HepG2 (cell line): ENCODE measurements at regions not wholly inside any gene's neighbourhood (a gene's known extent, or its start where the extent isn't known, plus 50 kb on each side); places are given as distances from the start of the nearest gene placed in this dataset.
A peak's percentile ranks its signal among the peaks of the same experiment; 100 is the strongest.
"Not testable (repeated sequence)": the region's sequence is repeated elsewhere in the genome, so short reads cannot be mapped to it uniquely, and the experiment has no call there.

Experiments used
- ATAC-seq: fragments of 200-7000 bp; cut with Tn5 transposase; 3 replicates; pipeline ENCODE4 v1.9.1; 2020; ENCODE audit warnings: mild to moderate bottlenecking, moderate library complexity
- BruUV-seq: library from RNA; stranded (reverse); fragments of 400-500 nt; replicated peaks from 2 replicates; lab custom pipeline; 2021; lab: Mats Ljungman, UMichigan
- CTCF ChIA-PET: fragments of 300-600 bp; formaldehyde crosslinking; extraction: SDS; loops from one replicate; lab custom pipeline; 2021; ENCODE audit warnings: low total read pairs, inconsistent platforms, low intra/inter-chr PET ratio; lab: Yijun Ruan, JAX
- POLR2A ChIA-PET: fragments of 350-600 bp; sonication (Branson Sonifier 250); formaldehyde crosslinking; loops from one replicate; lab custom pipeline; 2020; ENCODE audit warnings: antibody characterized with exemption, inconsistent platforms; lab: Yijun Ruan, JAX
- DNase-seq: peaks from one replicate; pipeline ENCODE4 v3.0.0-alpha.2; 2015; ENCODE audit warnings: low spot score
- FAIRE-seq: peaks from 3 replicates; lab custom pipeline; 2011; peaks lifted over from hg19 to GRCh38; lab: Jason Lieb, UNC
- H2AFZ ChIP-seq: one replicate; pipeline ENCODE4 v1.6.1; 2011; ENCODE audit warnings: low read length, inconsistent platforms
- H3K27ac ChIP-seq: fragments of 300-600 bp; 3 replicates; pipeline ENCODE4 v1.8.0; 2011; ENCODE audit warnings: mixed run types, mild to moderate bottlenecking, mixed read lengths, low read length, inconsistent platforms; ENCODE audit not compliant: insufficient read depth; ENCODE audit errors: extremely low read length
- H3K27me3 ChIP-seq, 2 experiments: fragments of 200-600 bp in 1 of 2; 2 replicates in 1 of 2; 3 replicates in 1 of 2; pipeline versions ENCODE4 v1.6.0 to v1.8.0; 2011; ENCODE audit warnings: low read length in 2 of 2, mild to moderate bottlenecking in 2 of 2, moderate library complexity in 2 of 2, inconsistent platforms in 1 of 2; ENCODE audit not compliant: insufficient read depth in 2 of 2, control insufficient read depth in 1 of 2
- H3K36me3 ChIP-seq, 2 experiments: fragments of 200-600 bp in 1 of 2; replicated peaks in 1 of 2; 2 replicates in 1 of 2; 3 replicates in 1 of 2; pipeline versions ENCODE4 v1.5.1 to v1.8.0; 2011; ENCODE audit warnings: low read length in 2 of 2, inconsistent platforms in 1 of 2; ENCODE audit not compliant: insufficient read depth in 2 of 2, control insufficient read depth in 1 of 2
- H3K4me1 ChIP-seq: 2 replicates; pipeline ENCODE4 v1.5.1; 2012; ENCODE audit warnings: low read length, inconsistent platforms; ENCODE audit not compliant: insufficient read depth
- H3K4me2 ChIP-seq: 2 replicates; pipeline ENCODE4 v1.6.0; 2011; ENCODE audit warnings: low read depth, low read length, inconsistent platforms
- H3K4me3 ChIP-seq, 3 experiments: fragments of 200-600 bp in 1 of 3; sonication (generic), shearing (Covaris generic) in 1 of 3; replicated peaks in 1 of 3; 2 replicates each; pipeline ENCODE4 v1.5.1; 2011 to 2016; ENCODE audit warnings: low read length in 3 of 3, inconsistent platforms in 2 of 3, low read depth in 2 of 3, mild to moderate bottlenecking in 2 of 3, control low read depth in 1 of 3, mixed read lengths in 1 of 3; ENCODE audit not compliant: insufficient read depth in 1 of 3
- H3K79me2 ChIP-seq: one replicate; pipeline ENCODE4 v1.6.1; 2011; ENCODE audit warnings: low read length, inconsistent platforms; ENCODE audit not compliant: insufficient read depth
- H3K9ac ChIP-seq: 2 replicates; pipeline ENCODE4 v1.6.0; 2011; ENCODE audit warnings: mild to moderate bottlenecking, low read depth, low read length, inconsistent platforms; ENCODE audit not compliant: insufficient read depth
- H3K9me3 ChIP-seq: 2 replicates; pipeline ENCODE4 v1.5.1; 2012; ENCODE audit warnings: mild to moderate bottlenecking, low read length
- H4K20me1 ChIP-seq: 2 replicates; pipeline ENCODE4 v1.6.0; 2011; ENCODE audit warnings: inconsistent platforms, mild to moderate bottlenecking, low read length, moderate library complexity; ENCODE audit not compliant: insufficient read depth
- HNF4A ChIP-seq: sonication (generic); formaldehyde crosslinking; IDR thresholded peaks from 2 replicates; pipeline ENCODE4 v1.4.0; 2020; ENCODE audit warnings: missing genetic modification reagents
- PAXIP1 ChIP-seq: sonication (generic); formaldehyde crosslinking; conservative IDR thresholded peaks from 2 replicates; pipeline ENCODE4 v1.4.0; 2020; ENCODE audit warnings: mild to moderate bottlenecking, missing genetic modification reagents, moderate library complexity
- SETDB1 ChIP-seq: sonication (generic); formaldehyde crosslinking; IDR thresholded peaks from 2 replicates; pipeline ENCODE4 v1.5.1; 2020; ENCODE audit warnings: missing genetic modification reagents, mild to moderate bottlenecking, borderline replicate concordance
- ZNF503 ChIP-seq: sonication (generic); formaldehyde crosslinking; IDR thresholded peaks from 2 replicates; pipeline ENCODE4 v1.4.0; 2020; ENCODE audit warnings: missing genetic modification reagents
- ZNF788 ChIP-seq: sonication (generic); formaldehyde crosslinking; IDR thresholded peaks from 2 replicates; pipeline ENCODE4 v1.5.0; 2020; ENCODE audit warnings: mild to moderate bottlenecking, missing genetic modification reagents, borderline replicate concordance
- WGBS: methylation state at CpG from one replicate; pipeline ENCODE4 v1.1.6; 2017; ENCODE audit warnings: low lambda C conversion rate; 5-methylcytosine and 5-hydroxymethylcytosine counted together
- in situ Hi-C: cut with HindIII; loops from 2 replicates; pipeline ENCODE4 v1.10.0; 2017; ENCODE audit warnings: low pct_unique_long_range_greater_than_20kb; ENCODE audit not compliant: extremely low pct_ligation_motif_present
- intact Hi-C: fragments of 100-400 bp; cut with micrococcal nuclease; formaldehyde crosslinking; loops from one replicate; pipeline ENCODE4 v1.10.0; 2022; ENCODE audit not compliant: unreplicated experiment

- H3K79me2 ChIP-seq, H4K20me1 ChIP-seq, in situ Hi-C loops, H3K9me3 ChIP-seq, BruUV-seq, H2AFZ ChIP-seq, intact Hi-C loops, FAIRE-seq, H3K36me3 ChIP-seq, H3K9ac ChIP-seq, H3K27ac ChIP-seq, CTCF ChIA-PET, H3K27me3 ChIP-seq, H3K4me3 ChIP-seq, POLR2A ChIA-PET, ATAC-seq: not testable (repeated sequence)
- 48% methylated on average over 18 of the region's 20 CpGs for WGBS
- peak; percentile 64 for DNase-seq
- Histone ChIP-seq H3K4me2 (peak overlapping the region; percentile 47), H3K4me1 (peaks cover 18% of the 10 kb centered on the region)
- peak; percentile 57; the same call in 1 of the 2 replicates for TF ChIP-seq HNF4A (CRISPR knock-in tag)
- peak; percentile 29; the same call in 1 of the 2 replicates for TF ChIP-seq PAXIP1 (CRISPR knock-in tag)
These were observed 128.1 kb downstream of the ADRA2C start for GRCh38 chr4:3894086-3894959.

GRCh38 chr4:3896441-3896840 is 130.3 kb downstream of the ADRA2C start:
- no peak for FAIRE-seq
- H3K4me2 ChIP-seq, result no peak overlapping the region
- H3K36me3 ChIP-seq, result no peaks in the 10 kb centered on the region
- ChIA-PET POLR2A (no interaction called here), CTCF (no interaction called here)
- H3K4me1 ChIP-seq, result peaks cover 18% of the 10 kb centered on the region
- no peak overlapping the region for H3K27ac ChIP-seq
- H3K4me3 ChIP-seq, result no peak overlapping the region
- no peaks in the 10 kb centered on the region for H3K79me2 ChIP-seq
- in situ Hi-C loops, result no loop called here
- no peaks in the 10 kb centered on the region for H3K27me3 ChIP-seq
- ATAC-seq, result no peak
- no peak overlapping the region for H3K9ac ChIP-seq
- H2AFZ ChIP-seq, result no peak overlapping the region
- 36% methylated on average over 6 of the region's 6 CpGs for WGBS
- BruUV-seq, result no TSS peak
- DNase-seq, result no peak
- no peaks in the 10 kb centered on the region for H4K20me1 ChIP-seq
- no peaks in the 10 kb centered on the region for H3K9me3 ChIP-seq
- intact Hi-C loops, result no loop called here
- TF ChIP-seq SETDB1 (CRISPR knock-in tag) (no peak), ZNF503 (CRISPR knock-in tag) (no peak), ZNF788 (CRISPR knock-in tag) (no peak)
